GM20000 (cell line): ENCODE measurements at regions not wholly inside any gene's neighbourhood (a gene's known extent, or its start where the extent isn't known, plus 50 kb on each side); places are given as distances from the start of the nearest gene placed in this dataset.

Source experiments
- DNase-seq: peaks from one replicate; pipeline ENCODE4 v3.0.0; 2012; ENCODE audit warnings: low spot score
- TF ChIP-seq, protein P1 (sequence below): IDR thresholded peaks from 2 replicates; pipeline ENCODE4 v1.5.1; 2012; ENCODE audit warnings: mild to moderate bottlenecking, control low read depth; ENCODE audit errors: extremely low read depth, missing control alignments

DNA sequence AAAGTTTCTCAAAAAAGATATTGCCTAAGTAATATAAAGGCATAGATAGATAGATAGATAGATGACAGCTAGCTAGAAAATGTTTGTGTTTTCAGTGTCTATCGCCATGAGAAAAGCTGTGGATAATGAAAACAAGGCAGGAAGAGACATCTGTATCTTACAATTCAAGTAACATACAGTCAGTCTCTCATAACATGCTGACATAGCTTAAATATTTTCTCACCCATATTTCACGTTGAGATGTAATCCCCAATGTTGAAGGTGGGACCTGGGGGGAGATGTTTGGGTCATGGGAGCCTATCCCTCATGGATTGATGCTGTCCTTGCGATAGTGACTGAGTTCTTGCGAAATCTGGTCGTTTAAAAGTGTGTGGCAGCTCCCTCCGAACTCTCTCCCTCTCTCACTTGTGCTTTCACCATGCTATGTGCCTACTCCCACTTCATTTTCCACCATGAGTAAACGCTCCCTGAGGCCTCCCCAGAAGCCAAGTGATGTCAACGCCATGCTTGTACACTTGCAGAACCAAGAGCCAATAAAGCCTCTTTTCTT is 856.8 kb upstream of the ADAMTS5 start:
- no peak for DNase-seq
- TF ChIP-seq, protein P1, sequence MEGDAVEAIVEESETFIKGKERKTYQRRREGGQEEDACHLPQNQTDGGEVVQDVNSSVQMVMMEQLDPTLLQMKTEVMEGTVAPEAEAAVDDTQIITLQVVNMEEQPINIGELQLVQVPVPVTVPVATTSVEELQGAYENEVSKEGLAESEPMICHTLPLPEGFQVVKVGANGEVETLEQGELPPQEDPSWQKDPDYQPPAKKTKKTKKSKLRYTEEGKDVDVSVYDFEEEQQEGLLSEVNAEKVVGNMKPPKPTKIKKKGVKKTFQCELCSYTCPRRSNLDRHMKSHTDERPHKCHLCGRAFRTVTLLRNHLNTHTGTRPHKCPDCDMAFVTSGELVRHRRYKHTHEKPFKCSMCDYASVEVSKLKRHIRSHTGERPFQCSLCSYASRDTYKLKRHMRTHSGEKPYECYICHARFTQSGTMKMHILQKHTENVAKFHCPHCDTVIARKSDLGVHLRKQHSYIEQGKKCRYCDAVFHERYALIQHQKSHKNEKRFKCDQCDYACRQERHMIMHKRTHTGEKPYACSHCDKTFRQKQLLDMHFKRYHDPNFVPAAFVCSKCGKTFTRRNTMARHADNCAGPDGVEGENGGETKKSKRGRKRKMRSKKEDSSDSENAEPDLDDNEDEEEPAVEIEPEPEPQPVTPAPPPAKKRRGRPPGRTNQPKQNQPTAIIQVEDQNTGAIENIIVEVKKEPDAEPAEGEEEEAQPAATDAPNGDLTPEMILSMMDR: no peak

- DNase-seq: no peak
- TF ChIP-seq, protein P1: no peak
Observed at GRCh38 chr21:27820342-27820741, 853.5 kb upstream of the ADAMTS5 start.

- no peak for DNase-seq
- TF ChIP-seq, protein P1: no peak
Observed at GRCh38 chr21:27819299-27819698, 852.4 kb upstream of the ADAMTS5 start.

GRCh38 chr21:27818847-27819246 is 852.0 kb upstream of the ADAMTS5 start:
- no peak for DNase-seq
- TF ChIP-seq, protein P1: no peak

DNA sequence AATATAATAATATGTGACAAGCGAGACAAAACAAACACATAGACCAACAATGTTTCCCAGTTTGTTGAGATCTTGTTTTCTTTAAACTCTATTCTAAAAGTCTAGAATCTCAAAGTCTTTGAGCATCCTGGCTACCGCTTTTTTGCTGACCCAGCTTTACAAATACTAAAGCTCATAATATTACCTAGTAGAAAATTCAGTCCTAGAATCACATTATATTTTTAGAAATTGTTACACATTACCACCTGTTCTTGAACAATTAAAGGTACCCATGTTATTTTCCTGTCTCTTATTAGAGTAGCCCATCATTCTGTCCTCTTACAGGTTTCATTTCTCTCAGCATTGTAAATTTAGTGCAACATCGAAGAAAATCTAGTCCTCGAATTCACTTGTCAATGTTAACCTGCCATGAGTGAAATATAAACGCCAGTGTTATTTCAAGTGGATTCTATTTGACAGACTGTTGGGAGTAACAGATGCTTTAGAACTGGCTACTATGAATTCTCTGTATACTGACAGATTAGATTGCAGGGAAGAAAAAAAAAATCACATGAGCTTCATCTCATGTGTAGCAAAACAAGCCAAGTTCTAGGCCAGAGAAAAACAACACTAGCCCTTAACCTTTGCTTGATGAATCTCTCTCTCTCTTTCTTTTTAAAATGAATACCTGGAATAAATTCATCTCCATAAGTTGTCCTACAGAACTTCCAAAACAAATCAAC is 851.2 kb upstream of the ADAMTS5 start:
- TF ChIP-seq, protein P1: no peak
- DNase-seq: no peak

GRCh38 chr21:27817074-27817473 is 850.2 kb upstream of the ADAMTS5 start:
- TF ChIP-seq, protein P1: no peak
- DNase-seq: no peak

GRCh38 chr21:27816301-27816700 is 849.4 kb upstream of the ADAMTS5 start:
- TF ChIP-seq, protein P1: no peak
- DNase-seq: no peak
